Ishikawa (cell line): ENCODE measurements at regions not wholly inside any gene's neighbourhood (a gene's known extent, or its start where the extent isn't known, plus 50 kb on each side); places are given as distances from the start of the nearest gene placed in this dataset.

Experiments used
- CEBPB ChIP-seq: IDR thresholded peaks from 2 replicates; pipeline ENCODE4 v1.6.1; 2012
- CREB1 ChIP-seq: IDR thresholded peaks from 2 replicates; pipeline ENCODE4 v1.6.1; 2012; ENCODE audit warnings: low read depth
- EGR1 ChIP-seq: IDR thresholded peaks from 2 replicates; pipeline ENCODE4 v1.6.1; 2012
- EP300 ChIP-seq: IDR thresholded peaks from 2 replicates; pipeline ENCODE4 v1.6.1; 2012; ENCODE audit warnings: borderline replicate concordance
- FOXM1 ChIP-seq: IDR thresholded peaks from 2 replicates; pipeline ENCODE4 v1.6.1; 2012; ENCODE audit warnings: low read depth, borderline replicate concordance
- NFIC ChIP-seq: IDR thresholded peaks from 2 replicates; pipeline ENCODE4 v1.6.1; 2012
- RAD21 ChIP-seq: IDR thresholded peaks from 2 replicates; pipeline ENCODE4 v1.6.1; 2012; ENCODE audit warnings: low read depth
- TAF1 ChIP-seq: IDR thresholded peaks from 2 replicates; pipeline ENCODE4 v1.6.1; 2012; ENCODE audit warnings: low read depth, mild to moderate bottlenecking
- TCF12 ChIP-seq: IDR thresholded peaks from 2 replicates; pipeline ENCODE4 v1.6.1; 2012; ENCODE audit warnings: low read depth
- TEAD4 ChIP-seq: IDR thresholded peaks from 2 replicates; pipeline ENCODE4 v1.6.1; 2012
- YY1 ChIP-seq: IDR thresholded peaks from 2 replicates; pipeline ENCODE4 v1.6.1; 2012; ENCODE audit warnings: low read depth
- ZBTB7A ChIP-seq: IDR thresholded peaks from 2 replicates; pipeline ENCODE4 v1.6.1; 2012; ENCODE audit warnings: low read depth
- TF ChIP-seq, protein P1 (sequence below): IDR thresholded peaks from 2 replicates; pipeline ENCODE4 v1.6.1; 2012
- TF ChIP-seq, protein P2 (sequence below): IDR thresholded peaks from 2 replicates; pipeline ENCODE4 v1.6.1; 2012
- TF ChIP-seq, protein P3 (sequence below): IDR thresholded peaks from 2 replicates; pipeline ENCODE4 v1.6.1; 2012; ENCODE audit warnings: low read depth, mild to moderate bottlenecking

DNA sequence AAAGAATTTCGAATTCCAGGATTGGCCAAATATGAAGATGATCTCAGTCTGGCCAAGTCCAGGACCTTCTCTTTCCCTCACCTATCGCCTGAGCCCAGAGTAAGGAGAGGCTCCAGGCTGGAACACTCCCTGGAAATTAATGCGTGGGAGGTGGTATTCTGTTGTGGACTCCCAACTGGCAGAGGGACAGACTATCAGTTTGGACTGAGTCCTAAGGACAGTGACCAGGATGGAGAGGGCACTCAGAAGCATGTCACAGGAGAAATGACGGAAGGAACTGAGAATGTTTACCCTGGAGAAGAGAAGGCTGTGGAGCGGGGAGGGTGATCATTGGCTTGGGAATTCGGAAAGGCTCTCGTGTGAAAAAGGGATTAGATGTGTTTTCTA, 84.4 kb downstream of the RPL27A start:
- TF ChIP-seq YY1 = no peak
- TF ChIP-seq, protein P1, sequence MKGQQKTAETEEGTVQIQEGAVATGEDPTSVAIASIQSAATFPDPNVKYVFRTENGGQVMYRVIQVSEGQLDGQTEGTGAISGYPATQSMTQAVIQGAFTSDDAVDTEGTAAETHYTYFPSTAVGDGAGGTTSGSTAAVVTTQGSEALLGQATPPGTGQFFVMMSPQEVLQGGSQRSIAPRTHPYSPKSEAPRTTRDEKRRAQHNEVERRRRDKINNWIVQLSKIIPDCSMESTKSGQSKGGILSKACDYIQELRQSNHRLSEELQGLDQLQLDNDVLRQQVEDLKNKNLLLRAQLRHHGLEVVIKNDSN = no peak
- no peak for TF ChIP-seq RAD21
- no peak for TF ChIP-seq FOXM1
- no peak for TF ChIP-seq ZBTB7A
- no peak for TF ChIP-seq EP300
- TF ChIP-seq, protein P2, sequence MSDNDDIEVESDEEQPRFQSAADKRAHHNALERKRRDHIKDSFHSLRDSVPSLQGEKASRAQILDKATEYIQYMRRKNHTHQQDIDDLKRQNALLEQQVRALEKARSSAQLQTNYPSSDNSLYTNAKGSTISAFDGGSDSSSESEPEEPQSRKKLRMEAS = no peak
- TF ChIP-seq NFIC = no peak
- TF ChIP-seq CEBPB = no peak
- TF ChIP-seq TEAD4 = no peak
- no peak for TF ChIP-seq EGR1
- TF ChIP-seq, protein P3, sequence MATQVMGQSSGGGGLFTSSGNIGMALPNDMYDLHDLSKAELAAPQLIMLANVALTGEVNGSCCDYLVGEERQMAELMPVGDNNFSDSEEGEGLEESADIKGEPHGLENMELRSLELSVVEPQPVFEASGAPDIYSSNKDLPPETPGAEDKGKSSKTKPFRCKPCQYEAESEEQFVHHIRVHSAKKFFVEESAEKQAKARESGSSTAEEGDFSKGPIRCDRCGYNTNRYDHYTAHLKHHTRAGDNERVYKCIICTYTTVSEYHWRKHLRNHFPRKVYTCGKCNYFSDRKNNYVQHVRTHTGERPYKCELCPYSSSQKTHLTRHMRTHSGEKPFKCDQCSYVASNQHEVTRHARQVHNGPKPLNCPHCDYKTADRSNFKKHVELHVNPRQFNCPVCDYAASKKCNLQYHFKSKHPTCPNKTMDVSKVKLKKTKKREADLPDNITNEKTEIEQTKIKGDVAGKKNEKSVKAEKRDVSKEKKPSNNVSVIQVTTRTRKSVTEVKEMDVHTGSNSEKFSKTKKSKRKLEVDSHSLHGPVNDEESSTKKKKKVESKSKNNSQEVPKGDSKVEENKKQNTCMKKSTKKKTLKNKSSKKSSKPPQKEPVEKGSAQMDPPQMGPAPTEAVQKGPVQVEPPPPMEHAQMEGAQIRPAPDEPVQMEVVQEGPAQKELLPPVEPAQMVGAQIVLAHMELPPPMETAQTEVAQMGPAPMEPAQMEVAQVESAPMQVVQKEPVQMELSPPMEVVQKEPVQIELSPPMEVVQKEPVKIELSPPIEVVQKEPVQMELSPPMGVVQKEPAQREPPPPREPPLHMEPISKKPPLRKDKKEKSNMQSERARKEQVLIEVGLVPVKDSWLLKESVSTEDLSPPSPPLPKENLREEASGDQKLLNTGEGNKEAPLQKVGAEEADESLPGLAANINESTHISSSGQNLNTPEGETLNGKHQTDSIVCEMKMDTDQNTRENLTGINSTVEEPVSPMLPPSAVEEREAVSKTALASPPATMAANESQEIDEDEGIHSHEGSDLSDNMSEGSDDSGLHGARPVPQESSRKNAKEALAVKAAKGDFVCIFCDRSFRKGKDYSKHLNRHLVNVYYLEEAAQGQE = no peak
- TF ChIP-seq CREB1 = no peak
- TF ChIP-seq TCF12 = no peak
- TF ChIP-seq TAF1 = no peak

DNA sequence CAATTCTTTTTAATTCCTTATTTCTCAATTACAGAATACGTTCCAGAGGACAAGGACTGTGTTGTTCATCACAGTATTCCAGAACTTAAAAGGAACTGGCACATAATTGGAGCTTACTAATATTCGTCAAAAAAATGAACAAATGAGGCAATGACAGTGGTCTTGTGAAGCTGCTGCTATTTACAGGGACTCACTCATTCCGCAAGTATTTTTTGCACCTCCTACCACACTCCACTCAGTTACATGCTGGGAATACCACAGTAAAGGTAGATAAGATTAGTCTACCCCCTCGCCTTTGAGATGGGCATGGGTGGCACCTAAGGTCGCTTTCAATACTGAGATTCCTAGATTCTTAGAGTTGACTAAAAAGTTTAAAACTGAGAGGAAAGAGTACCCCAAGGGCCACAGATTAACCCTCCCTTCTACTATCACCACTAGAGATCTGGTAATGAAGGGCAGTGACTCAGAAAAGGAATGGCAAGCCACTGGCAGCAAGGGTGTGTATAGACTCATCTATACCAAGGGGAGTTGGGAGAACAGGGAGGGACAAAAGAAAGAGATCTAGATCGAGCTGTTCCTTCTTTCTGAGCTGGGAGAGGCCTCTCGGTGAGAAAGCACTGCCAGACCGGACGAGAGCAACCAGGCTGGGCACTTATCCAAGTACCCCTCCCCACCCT, 85.0 kb downstream of the RPL27A start:
- TF ChIP-seq, protein P3 = no peak
- no peak for TF ChIP-seq FOXM1
- no peak for TF ChIP-seq EP300
- TF ChIP-seq, protein P1 = no peak
- no peak for TF ChIP-seq EGR1
- TF ChIP-seq, protein P2 = no peak
- TF ChIP-seq TEAD4 = no peak

DNA sequence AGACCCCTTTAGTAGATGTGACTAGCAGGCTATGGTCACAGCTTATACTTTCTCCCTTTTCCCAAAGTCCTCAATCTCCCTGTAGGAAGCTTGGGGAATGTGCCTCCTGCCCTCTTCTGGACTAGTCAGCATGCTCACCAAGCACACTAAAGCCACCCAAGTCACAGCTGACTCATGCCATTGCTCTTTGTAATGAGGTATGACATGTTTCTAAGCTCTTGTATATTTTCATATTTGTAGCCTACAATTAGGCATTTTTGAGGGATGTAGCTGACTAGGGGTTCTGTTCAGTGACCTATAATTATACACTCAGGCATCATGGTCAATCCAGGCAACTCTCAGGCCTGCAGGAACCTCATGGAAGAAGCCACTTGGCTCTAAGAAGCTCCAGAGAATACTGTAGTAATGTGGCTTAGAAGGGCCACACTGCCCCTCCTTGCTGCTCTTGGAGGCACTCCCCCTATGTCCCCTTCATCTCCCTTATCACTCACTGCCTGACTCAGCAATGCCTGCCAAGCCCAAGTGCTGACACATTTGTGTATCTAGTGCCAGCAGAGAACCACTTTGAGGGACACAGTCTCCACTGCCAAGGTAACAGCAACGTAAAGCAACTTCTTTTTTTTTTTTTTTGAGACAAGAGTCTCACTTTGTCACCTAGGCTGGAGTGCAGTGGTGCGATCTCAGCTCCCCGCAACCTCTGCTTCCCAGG, 86.2 kb downstream of the RPL27A start:
- peak; percentile 55; the same call in 1 of the 2 replicates for TF ChIP-seq RAD21
- TF ChIP-seq, protein P2 = no peak

DNA sequence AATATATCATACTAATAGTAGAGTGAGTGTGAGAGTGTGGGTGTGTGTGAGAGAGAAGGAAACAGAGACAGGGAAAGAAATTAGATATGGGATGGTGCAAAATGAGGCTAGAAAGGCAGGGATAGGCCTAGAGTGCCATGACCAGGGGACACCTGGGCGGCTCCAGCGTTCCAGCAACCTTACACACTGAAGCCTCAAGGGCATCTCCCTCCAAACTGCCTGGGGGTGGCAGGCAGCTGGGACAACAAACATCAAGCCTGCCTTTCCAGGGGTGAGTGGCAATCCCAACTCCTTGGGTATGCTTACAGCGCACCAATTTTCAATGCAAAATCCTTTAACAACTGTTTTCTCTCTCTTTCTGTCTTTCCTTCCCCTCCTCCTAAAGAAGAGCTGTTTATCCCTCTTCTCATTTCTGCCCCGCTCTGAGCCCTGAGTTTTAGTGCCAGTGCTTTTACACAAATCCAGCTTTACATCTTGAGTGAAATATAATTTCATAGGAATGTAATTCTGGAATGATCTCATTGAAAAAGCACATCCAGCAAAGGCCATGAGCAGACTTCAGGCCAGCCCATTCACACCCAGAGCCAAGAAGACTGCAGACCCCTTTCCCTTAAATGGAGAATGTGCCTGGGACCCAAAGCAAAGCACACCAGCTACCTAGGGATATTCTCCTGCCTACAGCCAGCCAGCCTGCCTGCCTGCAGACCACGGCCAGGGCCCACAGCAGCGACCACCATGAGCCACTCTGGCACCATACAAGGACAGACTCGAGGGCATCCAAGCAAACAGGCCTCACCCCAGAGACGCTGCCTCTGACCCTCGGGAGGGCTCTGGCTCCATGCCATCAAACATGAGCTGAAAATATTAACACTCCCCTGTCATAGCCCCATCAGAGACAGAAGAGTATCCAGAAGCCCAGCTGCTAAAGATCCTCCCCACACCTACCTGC, 90.3 kb downstream of the RPL27A start:
- TF ChIP-seq TEAD4 (no peak), EP300 (no peak), RAD21 (no peak), TCF12 (no peak), TAF1 (no peak), NFIC (no peak), YY1 (no peak), EGR1 (no peak), ZBTB7A (no peak), CEBPB (no peak), CREB1 (no peak)
- TF ChIP-seq, protein P2 = no peak
- TF ChIP-seq, protein P1 = no peak
- TF ChIP-seq, protein P3 = no peak
